Keratinocyte (primary cell): ENCODE measurements at regions not wholly inside any gene's neighbourhood (a gene's known extent, or its start where the extent isn't known, plus 50 kb on each side); places are given as distances from the start of the nearest gene placed in this dataset.
A peak's percentile ranks its signal among the peaks of the same experiment; 100 is the strongest.

Source experiments
- DNase-seq: peaks from one replicate; pipeline ENCODE4 v3.0.0-alpha.2; 2011; ENCODE audit warnings: low read depth, missing footprints, low spot score
- FAIRE-seq: peaks from 2 replicates; lab custom pipeline; 2011; peaks lifted over from hg19 to GRCh38; lab: Jason Lieb, UNC
- H2AFZ ChIP-seq: 2 replicates; pipeline ENCODE4 v1.6.0; 2012; ENCODE audit warnings: low read length, control low read depth, inconsistent platforms; ENCODE audit not compliant: control insufficient read depth
- H3K27ac ChIP-seq: 2 replicates; pipeline ENCODE4 v1.5.1; 2011; ENCODE audit warnings: low read length; ENCODE audit not compliant: control insufficient read depth, insufficient read depth
- H3K27me3 ChIP-seq: 3 replicates; pipeline ENCODE4 v1.6.0; 2011; ENCODE audit warnings: low read length; ENCODE audit not compliant: control insufficient read depth, insufficient read depth; ENCODE audit errors: extremely low read depth
- H3K36me3 ChIP-seq, 2 experiments: 2 replicates in 1 of 2; 3 replicates in 1 of 2; pipeline ENCODE4 v1.5.1; 2011; ENCODE audit warnings: low read length in 2 of 2, mild to moderate bottlenecking in 1 of 2; ENCODE audit not compliant: control insufficient read depth in 2 of 2, insufficient read depth in 2 of 2; ENCODE audit errors: extremely low read depth in 1 of 2
- H3K4me1 ChIP-seq: 3 replicates; pipeline ENCODE4 v1.5.1; 2011; ENCODE audit warnings: low read length; ENCODE audit not compliant: control insufficient read depth, insufficient read depth; ENCODE audit errors: extremely low read depth
- H3K4me2 ChIP-seq: 3 replicates; pipeline ENCODE4 v1.6.0; 2011; ENCODE audit warnings: low read depth, low read length; ENCODE audit not compliant: control insufficient read depth, insufficient read depth; ENCODE audit errors: extremely low read depth
- H3K4me3 ChIP-seq, 3 experiments: fragments of 200-600 bp in 1 of 3; sonication (generic) in 1 of 3; 2 replicates in 2 of 3; 3 replicates in 1 of 3; pipeline ENCODE4 v1.5.1; 2011 to 2016; ENCODE audit warnings: low read length in 3 of 3, mild to moderate bottlenecking in 3 of 3, control low read depth in 2 of 3, inconsistent platforms in 1 of 3, low read depth in 1 of 3, mixed read lengths in 1 of 3, mixed run types in 1 of 3, moderate library complexity in 1 of 3; ENCODE audit not compliant: control insufficient read depth in 2 of 3, insufficient read depth in 2 of 3; ENCODE audit errors: extremely low read depth in 1 of 3
- H3K79me2 ChIP-seq: 2 replicates; pipeline ENCODE4 v1.6.0; 2012; ENCODE audit warnings: low read length; ENCODE audit not compliant: control insufficient read depth, insufficient read depth
- H3K9ac ChIP-seq: 3 replicates; pipeline ENCODE4 v1.6.0; 2011; ENCODE audit warnings: low read length; ENCODE audit not compliant: control insufficient read depth, insufficient read depth; ENCODE audit errors: extremely low read depth
- H3K9me1 ChIP-seq: 3 replicates; pipeline ENCODE4 v1.6.0; 2011; ENCODE audit warnings: low read length; ENCODE audit not compliant: control insufficient read depth, insufficient read depth; ENCODE audit errors: extremely low read depth
- H3K9me3 ChIP-seq: 2 replicates; pipeline ENCODE4 v1.5.1; 2012; ENCODE audit warnings: low read depth, low read length; ENCODE audit not compliant: control insufficient read depth
- H4K20me1 ChIP-seq: 3 replicates; pipeline ENCODE4 v1.6.0; 2011; ENCODE audit warnings: low read length; ENCODE audit not compliant: control insufficient read depth, insufficient read depth; ENCODE audit errors: extremely low read depth
- CTCF ChIP-seq, 3 experiments: IDR thresholded peaks in 1 of 3; conservative IDR thresholded peaks in 1 of 3; optimal IDR thresholded peaks in 1 of 3; 2 replicates in 2 of 3; 3 replicates in 1 of 3; pipeline versions ENCODE3 to v1.5.1; 2011; ENCODE audit warnings: low read length in 3 of 3, mild to moderate bottlenecking in 3 of 3, moderate library complexity in 2 of 3, control low read depth in 1 of 3, inconsistent platforms in 1 of 3; ENCODE audit not compliant: insufficient read depth in 2 of 3; ENCODE audit errors: extremely low read depth in 1 of 3
- EZH2 ChIP-seq: IDR thresholded peaks from one replicate; pipeline ENCODE4 v1.6.1; 2012; ENCODE audit warnings: inconsistent platforms, mild to moderate bottlenecking, low read length, moderate library complexity
- dilution Hi-C: fragments of 300-500 bp; cut with MboI; formaldehyde crosslinking; loops from one replicate; pipeline ENCODE4 v1.7.0; 2020; ENCODE audit warnings: low sequenced_read_pairs; ENCODE audit not compliant: extremely low pct_ligation_motif_present

GRCh38 chr6:105578179-105578707, 175.4 kb upstream of the PREP start:
- FAIRE-seq (no peak), DNase-seq (no peak)
- H4K20me1 ChIP-seq, result no peaks in the 10 kb centered on the region
- H3K4me2 ChIP-seq, result no peak overlapping the region
- no peak overlapping the region for H3K27ac ChIP-seq
- dilution Hi-C loops, result no loop called here
- H3K4me1 ChIP-seq, result peaks cover 8% of the 10 kb centered on the region
- H3K36me3 ChIP-seq, result no peaks in the 10 kb centered on the region
- no peak overlapping the region for H3K4me3 ChIP-seq
- no peak overlapping the region for H3K9ac ChIP-seq
- H2AFZ ChIP-seq, result no peak overlapping the region
- H3K9me1 ChIP-seq, result no peaks in the 10 kb centered on the region
- no peaks in the 10 kb centered on the region for H3K9me3 ChIP-seq
- no peak for TF ChIP-seq CTCF (optimal IDR thresholded peaks at IDR 0.05 in 1 of 3, IDR thresholded peaks at IDR 0.05 in 1 of 3, conservative IDR thresholded peaks at IDR 0.05 in 1 of 3; ENCODE audit: extremely low read depth in 1 of 3, insufficient read depth in 2 of 3, low read length in 3 of 3)
- TF ChIP-seq EZH2, result no peak
- H3K79me2 ChIP-seq, result no peaks in the 10 kb centered on the region
- no peaks in the 10 kb centered on the region for H3K27me3 ChIP-seq

GRCh38 chr6:105573556-105573955, 170.7 kb upstream of the PREP start:
- H3K36me3 ChIP-seq, result no peaks in the 10 kb centered on the region
- H3K9me1 ChIP-seq, result no peaks in the 10 kb centered on the region
- no peak for TF ChIP-seq CTCF (optimal IDR thresholded peaks at IDR 0.05 in 1 of 3, IDR thresholded peaks at IDR 0.05 in 1 of 3, conservative IDR thresholded peaks at IDR 0.05 in 1 of 3; ENCODE audit: extremely low read depth in 1 of 3, insufficient read depth in 2 of 3, low read length in 3 of 3)
- TF ChIP-seq EZH2, result no peak
- DNase-seq, result no peak
- no peak overlapping the region for H2AFZ ChIP-seq
- H3K4me1 ChIP-seq, result peaks cover 10% of the 10 kb centered on the region
- H3K9ac ChIP-seq, result no peak overlapping the region
- FAIRE-seq, result no peak
- H4K20me1 ChIP-seq, result no peaks in the 10 kb centered on the region
- H3K79me2 ChIP-seq, result no peaks in the 10 kb centered on the region
- peak overlapping the region; percentile 19 for H3K4me2 ChIP-seq
- H3K27ac ChIP-seq, result no peak overlapping the region
- no peaks in the 10 kb centered on the region for H3K27me3 ChIP-seq
- no peaks in the 10 kb centered on the region for H3K9me3 ChIP-seq
- dilution Hi-C loops, result no loop called here
- H3K4me3 ChIP-seq, result no peak overlapping the region
